Liver (tissue), 8 donors: ENCODE measurements at regions not wholly inside any gene's neighbourhood (a gene's known extent, or its start where the extent isn't known, plus 50 kb on each side); places are given as distances from the start of the nearest gene placed in this dataset.

Source experiments
- DNase-seq: peaks from one replicate; pipeline ENCODE4 v3.0.0-alpha.2; 2017; ENCODE audit warnings: low spot score
- H3K27ac ChIP-seq, 2 donors: one replicate each; pipeline ENCODE4 v1.7.0; 2013; ENCODE audit warnings: inconsistent platforms in 2 of 2, low read length in 2 of 2, control low read depth in 1 of 2, low read depth in 1 of 2, mild to moderate bottlenecking in 1 of 2
- H3K27me3 ChIP-seq, 4 donors: one replicate each; pipeline versions ENCODE4 v1.6.1 to v1.7.0; 2013; ENCODE audit warnings: low read length in 3 of 4, inconsistent platforms in 1 of 4, mild to moderate bottlenecking in 1 of 4, moderate library complexity in 1 of 4; ENCODE audit not compliant: control insufficient read depth in 4 of 4, insufficient read depth in 4 of 4
- H3K36me3 ChIP-seq, 4 donors: one replicate each; pipeline versions ENCODE4 v1.6.1 to v1.7.0; 2013; ENCODE audit warnings: low read length in 3 of 4, mild to moderate bottlenecking in 3 of 4, low read depth in 1 of 4, moderate library complexity in 1 of 4; ENCODE audit not compliant: control insufficient read depth in 4 of 4, insufficient read depth in 3 of 4
- H3K4me1 ChIP-seq, 4 donors: one replicate each; pipeline versions ENCODE4 v1.6.1 to v1.7.0; 2013; ENCODE audit warnings: low read length in 3 of 4, mild to moderate bottlenecking in 3 of 4, moderate library complexity in 1 of 4; ENCODE audit not compliant: control insufficient read depth in 4 of 4, insufficient read depth in 4 of 4
- H3K4me3 ChIP-seq, 3 donors: one replicate each; pipeline versions ENCODE4 v1.6.1 to v1.7.0; 2013; ENCODE audit warnings: low read length in 3 of 3, control low read depth in 1 of 3, low read depth in 1 of 3, mild to moderate bottlenecking in 1 of 3
- H3K9ac ChIP-seq, 2 donors: one replicate each; pipeline ENCODE4 v1.7.0; 2013; ENCODE audit warnings: low read length in 2 of 2, mild to moderate bottlenecking in 2 of 2, moderate library complexity in 2 of 2, control low read depth in 1 of 2, low read depth in 1 of 2
- H3K9me3 ChIP-seq, 4 donors: one replicate each; pipeline versions ENCODE4 v1.6.1 to v1.7.0; 2013; ENCODE audit warnings: low read length in 3 of 4; ENCODE audit not compliant: control insufficient read depth in 4 of 4
- ATF3 ChIP-seq: IDR thresholded peaks from 2 replicates; pipeline ENCODE4 v1.6.1; 2016; ENCODE audit warnings: antibody characterized with exemption
- CTCF ChIP-seq: fragments of 150-350 bp; IDR thresholded peaks from 2 replicates; pipeline ENCODE4 v1.5.1; 2017; ENCODE audit warnings: improper control_type of control experiment, low read depth, low read length; ENCODE audit not compliant: missing input control
- EGR1 ChIP-seq, 2 donors: IDR thresholded peaks; 2 replicates each; pipeline ENCODE4 v1.6.1; 2016 to 2018; ENCODE audit warnings: antibody characterized with exemption in 2 of 2, low read depth in 2 of 2
- FOXA1 ChIP-seq: IDR thresholded peaks from 2 replicates; pipeline ENCODE4 v1.6.1; 2016; ENCODE audit warnings: antibody characterized with exemption
- FOXA2 ChIP-seq: IDR thresholded peaks from 2 replicates; pipeline ENCODE4 v1.6.1; 2016; ENCODE audit warnings: antibody characterized with exemption
- GABPA ChIP-seq, 2 donors: IDR thresholded peaks in 1 of 2; conservative IDR thresholded peaks in 1 of 2; 2 replicates each; pipeline ENCODE4 v1.6.1; 2016; ENCODE audit warnings: antibody characterized with exemption in 2 of 2, mild to moderate bottlenecking in 1 of 2, moderate library complexity in 1 of 2
- HNF4A ChIP-seq, 2 donors: conservative IDR thresholded peaks; 2 replicates each; pipeline ENCODE4 v1.6.1; 2016; ENCODE audit warnings: antibody characterized with exemption in 2 of 2, mild to moderate bottlenecking in 2 of 2
- HNF4G ChIP-seq: IDR thresholded peaks from 2 replicates; pipeline ENCODE4 v1.6.1; 2016; ENCODE audit warnings: antibody characterized with exemption
- JUND ChIP-seq, 2 donors: IDR thresholded peaks; 2 replicates each; pipeline ENCODE4 v1.6.1; 2016; ENCODE audit warnings: antibody characterized with exemption in 2 of 2
- MAX ChIP-seq: IDR thresholded peaks from 2 replicates; pipeline ENCODE4 v1.6.1; 2016; ENCODE audit warnings: antibody characterized with exemption
- NR2F2 ChIP-seq: IDR thresholded peaks from 2 replicates; pipeline ENCODE4 v1.6.1; 2016; ENCODE audit warnings: antibody characterized with exemption
- RAD21 ChIP-seq, 2 donors: IDR thresholded peaks; 2 replicates each; pipeline ENCODE4 v1.6.1; 2016; ENCODE audit warnings: antibody characterized with exemption in 2 of 2, mild to moderate bottlenecking in 2 of 2
- RXRA ChIP-seq, 2 donors: IDR thresholded peaks; 2 replicates each; pipeline ENCODE4 v1.6.1; 2017 to 2018; ENCODE audit warnings: antibody characterized with exemption in 2 of 2, mild to moderate bottlenecking in 1 of 2
- SP1 ChIP-seq: IDR thresholded peaks from 2 replicates; pipeline ENCODE4 v1.6.1; 2018; ENCODE audit warnings: antibody characterized with exemption, mild to moderate bottlenecking
- TAF1 ChIP-seq: conservative IDR thresholded peaks from 2 replicates; pipeline ENCODE4 v1.6.1; 2016; ENCODE audit warnings: antibody characterized with exemption, mild to moderate bottlenecking
- YY1 ChIP-seq: IDR thresholded peaks from 2 replicates; pipeline ENCODE4 v1.6.1; 2016; ENCODE audit warnings: antibody characterized with exemption, mild to moderate bottlenecking
- ZBTB33 ChIP-seq: IDR thresholded peaks from 2 replicates; pipeline ENCODE4 v1.6.1; 2016; ENCODE audit warnings: antibody characterized with exemption
- WGBS: extraction: QIAGEN DNeasy Blood & Tissue Kit; methylation state at CpG from one replicate; pipeline ENCODE4 v1.1.7; 2013; 5-methylcytosine and 5-hydroxymethylcytosine counted together
- donor health status: healthy.
- donor health status: healthy.
- donor health status: healthy.
- donor health status: healthy.
- donor health status: healthy.

GRCh38 chr5:27996665-27997064 is 958.3 kb upstream of the CDH9 start (continued):
- no peak for TF ChIP-seq CTCF
- TF ChIP-seq RXRA (IDR thresholded peaks at IDR 0.05): no peak
- no peak for TF ChIP-seq ATF3

- Histone ChIP-seq H3K27me3 (no peaks in the 10 kb centered on the region), H3K27ac (no peak overlapping the region), H3K4me1 (no peaks in the 10 kb centered on the region), H3K36me3 (no peaks in the 10 kb centered on the region), H3K9ac (no peak overlapping the region), H3K4me3 (no peak overlapping the region), H3K9me3 (no peaks in the 10 kb centered on the region)
- TF ChIP-seq JUND (IDR thresholded peaks at IDR 0.05): no peak
- no peak for TF ChIP-seq EGR1 (IDR thresholded peaks at IDR 0.05; ENCODE audit: low read depth in 2 of 2)
- TF ChIP-seq ZBTB33: no peak
- TF ChIP-seq RAD21 (IDR thresholded peaks at IDR 0.05): no peak
- no peak for TF ChIP-seq MAX
- no peak for TF ChIP-seq TAF1
- no peak for TF ChIP-seq YY1
- TF ChIP-seq RXRA (IDR thresholded peaks at IDR 0.05): no peak
- TF ChIP-seq NR2F2: no peak
- TF ChIP-seq CTCF: no peak
- no peak for DNase-seq
- WGBS: 70% methylated on average over 5 of the region's 5 CpGs
Observed at GRCh38 chr5:27995867-27996266, 957.5 kb upstream of the CDH9 start.

- H3K27ac ChIP-seq: no peak overlapping the region
- H3K4me1 ChIP-seq: no peaks in the 10 kb centered on the region
- no peak overlapping the region for H3K9ac ChIP-seq
- no peaks in the 10 kb centered on the region for H3K27me3 ChIP-seq
- no peak overlapping the region for H3K4me3 ChIP-seq
- H3K36me3 ChIP-seq: no peaks in the 10 kb centered on the region
- no peaks in the 10 kb centered on the region for H3K9me3 ChIP-seq
- DNase-seq: no peak
- TF ChIP-seq GABPA (IDR thresholded peaks at IDR 0.05 in 1 of 2, conservative IDR thresholded peaks at IDR 0.05 in 1 of 2) (no peak), EGR1 (IDR thresholded peaks at IDR 0.05; ENCODE audit: low read depth in 2 of 2) (no peak), HNF4G (no peak), RXRA (IDR thresholded peaks at IDR 0.05) (no peak), ZBTB33 (no peak), TAF1 (no peak), ATF3 (no peak), RAD21 (IDR thresholded peaks at IDR 0.05) (no peak), SP1 (no peak), CTCF (no peak), FOXA1 (no peak), JUND (IDR thresholded peaks at IDR 0.05) (no peak), YY1 (no peak), HNF4A (conservative IDR thresholded peaks at IDR 0.05) (no peak), FOXA2 (no peak)
Observed at GRCh38 chr5:27978322-27978721, 939.9 kb upstream of the CDH9 start.
